Nephron (organoid): ENCODE measurements at regions not wholly inside any gene's neighbourhood (a gene's known extent, or its start where the extent isn't known, plus 50 kb on each side); places are given as distances from the start of the nearest gene placed in this dataset.
A peak's percentile ranks its signal among the peaks of the same experiment; 100 is the strongest.
"Not testable (repeated sequence)": the region's sequence is repeated elsewhere in the genome, so short reads cannot be mapped to it uniquely, and the experiment has no call there.

Experiments used
- H3K27ac Mint-ChIP-seq, 3 experiments: 2 replicates each; pipeline ENCODE4 v1.8.0; 2020; ENCODE audit warnings: mixed read lengths in 3 of 3, mild to moderate bottlenecking in 2 of 3, moderate library complexity in 1 of 3
- H3K27me3 Mint-ChIP-seq: 2 replicates; pipeline ENCODE4 v1.8.0; 2021; ENCODE audit warnings: low read depth, mild to moderate bottlenecking, moderate library complexity, mixed read lengths
- H3K36me3 Mint-ChIP-seq: 2 replicates; pipeline ENCODE4 v1.8.0; 2020; ENCODE audit warnings: low read depth, mixed read lengths
- H3K4me1 Mint-ChIP-seq: 2 replicates; pipeline ENCODE4 v1.8.0; 2020; ENCODE audit warnings: mixed read lengths
- H3K4me3 Mint-ChIP-seq, 3 experiments: 2 replicates each; pipeline ENCODE4 v1.8.0; 2020; ENCODE audit warnings: mild to moderate bottlenecking in 3 of 3, mixed read lengths in 3 of 3, moderate library complexity in 2 of 3
- H3K9me3 Mint-ChIP-seq: 2 replicates; pipeline ENCODE4 v1.8.0; 2020; ENCODE audit warnings: mixed read lengths
- TF ChIP-seq, protein P1 (sequence below), 3 experiments: fragments of 200-600 bp; sonication (generic); IDR thresholded peaks; one replicate each; pipeline ENCODE4 v1.5.0; 2021; ENCODE audit warnings: antibody characterized with exemption in 3 of 3; ENCODE audit not compliant: unreplicated experiment in 3 of 3

DNA sequence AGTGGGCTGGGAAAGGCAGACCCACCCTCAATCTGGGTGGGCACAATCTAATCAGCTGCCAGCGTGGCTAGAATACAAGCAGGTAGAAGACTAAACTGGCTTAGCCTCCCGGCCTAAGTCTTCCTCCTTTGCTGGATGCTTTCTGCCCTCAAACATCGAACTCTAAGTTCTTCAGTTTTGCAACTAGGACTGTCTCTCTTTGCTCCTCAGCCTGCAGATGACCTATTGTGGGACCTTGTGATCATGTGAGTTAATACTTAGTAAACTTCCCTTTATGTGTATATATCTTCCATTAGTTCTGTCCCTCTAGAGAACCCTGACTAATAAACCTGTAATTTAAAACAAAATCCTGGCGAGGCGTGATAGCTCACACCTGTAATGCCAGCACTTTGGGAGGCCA is 51.8 kb upstream of the SLC39A8 start:
- not testable (repeated sequence) for H3K4me3 Mint-ChIP-seq, H3K9me3 Mint-ChIP-seq, H3K27me3 Mint-ChIP-seq, H3K27ac Mint-ChIP-seq, H3K4me1 Mint-ChIP-seq, H3K36me3 Mint-ChIP-seq

DNA sequence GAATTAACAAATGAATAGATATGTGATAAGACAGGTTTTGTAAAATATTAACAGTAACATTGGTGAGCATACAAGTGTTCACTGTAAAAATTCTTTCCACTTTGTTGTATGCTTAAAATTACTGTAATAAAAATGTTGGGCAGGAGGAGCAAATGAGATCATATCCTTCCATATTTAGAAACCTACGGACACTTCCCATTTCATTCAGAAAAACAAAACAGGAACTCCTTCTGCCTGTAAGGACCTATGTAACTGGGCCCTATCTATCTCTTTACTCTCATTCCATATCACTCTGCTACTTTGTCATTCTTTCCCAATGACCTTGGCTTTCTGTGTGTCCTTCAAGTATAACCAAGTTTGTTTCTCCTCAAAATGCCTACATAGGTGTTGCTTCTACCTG is 53.7 kb upstream of the SLC39A8 start:
- Mint-ChIP-seq H3K9me3 (no peaks in the 10 kb centered on the region), H3K4me3 (no peak overlapping the region), H3K4me1 (peaks cover 5% of the 10 kb centered on the region), H3K27me3 (peaks cover 13% of the 10 kb centered on the region), H3K36me3 (no peaks in the 10 kb centered on the region), H3K27ac (no peak overlapping the region)
- TF ChIP-seq, protein P1, sequence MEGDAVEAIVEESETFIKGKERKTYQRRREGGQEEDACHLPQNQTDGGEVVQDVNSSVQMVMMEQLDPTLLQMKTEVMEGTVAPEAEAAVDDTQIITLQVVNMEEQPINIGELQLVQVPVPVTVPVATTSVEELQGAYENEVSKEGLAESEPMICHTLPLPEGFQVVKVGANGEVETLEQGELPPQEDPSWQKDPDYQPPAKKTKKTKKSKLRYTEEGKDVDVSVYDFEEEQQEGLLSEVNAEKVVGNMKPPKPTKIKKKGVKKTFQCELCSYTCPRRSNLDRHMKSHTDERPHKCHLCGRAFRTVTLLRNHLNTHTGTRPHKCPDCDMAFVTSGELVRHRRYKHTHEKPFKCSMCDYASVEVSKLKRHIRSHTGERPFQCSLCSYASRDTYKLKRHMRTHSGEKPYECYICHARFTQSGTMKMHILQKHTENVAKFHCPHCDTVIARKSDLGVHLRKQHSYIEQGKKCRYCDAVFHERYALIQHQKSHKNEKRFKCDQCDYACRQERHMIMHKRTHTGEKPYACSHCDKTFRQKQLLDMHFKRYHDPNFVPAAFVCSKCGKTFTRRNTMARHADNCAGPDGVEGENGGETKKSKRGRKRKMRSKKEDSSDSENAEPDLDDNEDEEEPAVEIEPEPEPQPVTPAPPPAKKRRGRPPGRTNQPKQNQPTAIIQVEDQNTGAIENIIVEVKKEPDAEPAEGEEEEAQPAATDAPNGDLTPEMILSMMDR (IDR thresholded peaks at IDR 0.05; ENCODE audit: unreplicated experiment in 3 of 3) = no peak

DNA sequence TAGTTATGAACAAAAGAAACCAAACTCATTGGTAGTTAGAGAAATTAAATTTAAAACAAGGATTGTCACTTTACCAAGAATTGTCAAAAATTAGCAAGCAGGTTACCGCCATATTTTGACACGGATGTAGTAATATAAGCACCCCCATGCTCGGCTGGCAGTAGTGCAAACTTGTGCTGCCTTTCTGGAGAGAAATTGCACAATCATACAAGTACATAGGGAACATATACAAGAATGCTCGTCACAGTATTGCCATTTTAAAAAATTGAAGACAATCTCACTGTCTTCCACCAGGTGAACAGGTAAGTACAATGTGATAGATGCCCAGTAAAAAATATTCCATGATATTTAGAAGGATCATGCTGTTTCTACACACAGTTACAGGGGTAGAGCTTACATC is 55.6 kb upstream of the SLC39A8 start:
- no peak overlapping the region for H3K27ac Mint-ChIP-seq
- TF ChIP-seq, protein P1 (IDR thresholded peaks at IDR 0.05; ENCODE audit: unreplicated experiment in 3 of 3) = no peak
- H3K27me3 Mint-ChIP-seq = peaks cover 11% of the 10 kb centered on the region
- H3K4me3 Mint-ChIP-seq = no peak overlapping the region
- no peaks in the 10 kb centered on the region for H3K36me3 Mint-ChIP-seq
- H3K4me1 Mint-ChIP-seq = peaks cover 19% of the 10 kb centered on the region
- no peaks in the 10 kb centered on the region for H3K9me3 Mint-ChIP-seq

DNA sequence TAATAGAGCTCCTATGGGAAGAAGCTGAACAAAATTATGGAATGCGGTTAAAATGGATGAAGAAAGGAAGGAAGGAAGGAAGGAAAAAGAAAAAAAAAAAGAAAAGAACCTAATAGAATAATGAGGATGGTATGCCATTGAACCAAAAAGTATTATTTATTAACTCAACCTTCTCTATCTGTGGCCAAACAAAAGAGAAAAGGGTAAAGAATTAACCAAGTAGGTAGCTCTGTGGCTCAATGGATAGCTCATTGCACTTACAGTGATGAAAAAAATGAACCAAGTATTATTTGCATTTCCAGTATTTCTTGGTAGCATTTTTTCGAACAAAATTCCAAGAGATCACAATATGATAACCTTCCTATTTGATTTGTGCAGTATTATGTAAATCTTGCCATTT is 56.9 kb upstream of the SLC39A8 start:
- H3K27ac Mint-ChIP-seq = no peak overlapping the region
- H3K9me3 Mint-ChIP-seq = no peaks in the 10 kb centered on the region
- peaks cover 5% of the 10 kb centered on the region for H3K27me3 Mint-ChIP-seq
- H3K36me3 Mint-ChIP-seq = no peaks in the 10 kb centered on the region
- TF ChIP-seq, protein P1 (IDR thresholded peaks at IDR 0.05; ENCODE audit: unreplicated experiment in 3 of 3) = no peak
- H3K4me3 Mint-ChIP-seq = no peak overlapping the region
- H3K4me1 Mint-ChIP-seq = peaks cover 26% of the 10 kb centered on the region

DNA sequence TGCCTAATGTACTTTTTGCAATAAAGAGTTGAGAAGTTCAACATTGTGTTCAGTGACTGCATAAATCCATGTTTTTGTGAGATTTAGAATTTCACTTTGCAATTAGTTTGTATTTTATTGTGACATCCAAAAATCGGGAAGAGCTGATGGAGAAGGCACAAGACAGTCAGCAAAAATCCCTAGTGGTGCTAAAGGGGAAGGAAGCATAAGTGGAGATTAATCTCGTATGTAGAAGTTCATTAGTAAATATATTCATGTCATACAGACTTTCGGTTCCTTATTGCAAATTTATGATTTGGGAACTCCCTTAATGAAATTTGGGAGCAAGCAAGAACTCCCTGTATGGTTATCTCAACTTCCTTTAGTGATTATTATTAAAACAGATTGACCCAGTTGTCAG is 57.8 kb upstream of the SLC39A8 start:
- Mint-ChIP-seq H3K36me3 (no peaks in the 10 kb centered on the region), H3K27me3 (peaks cover 5% of the 10 kb centered on the region), H3K4me3 (no peak overlapping the region), H3K4me1 (peaks cover 26% of the 10 kb centered on the region), H3K27ac (no peak overlapping the region), H3K9me3 (no peaks in the 10 kb centered on the region)
- TF ChIP-seq, protein P1 (IDR thresholded peaks at IDR 0.05; ENCODE audit: unreplicated experiment in 3 of 3) = no peak

DNA sequence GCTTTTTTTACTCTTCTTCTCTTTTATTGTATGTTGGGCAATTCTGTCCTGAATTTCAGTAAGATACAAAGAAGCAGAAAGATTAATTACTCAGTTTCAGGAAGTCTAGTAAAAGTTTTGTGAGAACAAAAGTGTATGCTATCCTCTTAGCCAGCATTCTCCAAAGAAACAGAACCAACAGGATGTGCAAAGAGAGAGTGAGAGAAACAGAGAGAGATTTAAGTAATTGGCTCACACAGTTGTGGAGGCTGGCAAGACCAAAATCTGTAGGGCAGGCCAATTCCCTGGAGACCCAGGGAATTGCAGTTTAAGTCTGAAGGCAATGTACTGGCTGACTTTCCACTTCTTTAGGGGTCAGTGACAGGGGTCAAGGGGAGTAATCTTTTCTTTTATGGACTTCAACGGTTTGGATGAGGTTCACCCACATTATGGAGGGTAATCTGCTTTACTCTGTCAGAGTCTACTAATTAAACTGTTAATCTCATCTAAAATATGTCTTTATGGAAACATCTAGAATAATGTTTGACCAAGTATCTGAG is 59.2 kb upstream of the SLC39A8 start:
- Mint-ChIP-seq H3K27me3 (peaks cover 5% of the 10 kb centered on the region), H3K4me3 (no peak overlapping the region), H3K4me1 (peaks cover 26% of the 10 kb centered on the region), H3K27ac (peak overlapping the region in 2 of 3 experiments; percentile 12 to 52), H3K9me3 (no peaks in the 10 kb centered on the region), H3K36me3 (no peaks in the 10 kb centered on the region)
- TF ChIP-seq, protein P1 (IDR thresholded peaks at IDR 0.05; ENCODE audit: unreplicated experiment in 3 of 3) = no peak
